Hippocampal formation (tissue), 2 donors: ENCODE measurements at regions not wholly inside any gene's neighbourhood (a gene's known extent, or its start where the extent isn't known, plus 50 kb on each side); places are given as distances from the start of the nearest gene placed in this dataset.

Source experiments
- DNase-seq, 2 donors: peaks; one replicate each; lab custom pipeline; 2025; lab: John Stamatoyannopoulos, UW

DNA sequence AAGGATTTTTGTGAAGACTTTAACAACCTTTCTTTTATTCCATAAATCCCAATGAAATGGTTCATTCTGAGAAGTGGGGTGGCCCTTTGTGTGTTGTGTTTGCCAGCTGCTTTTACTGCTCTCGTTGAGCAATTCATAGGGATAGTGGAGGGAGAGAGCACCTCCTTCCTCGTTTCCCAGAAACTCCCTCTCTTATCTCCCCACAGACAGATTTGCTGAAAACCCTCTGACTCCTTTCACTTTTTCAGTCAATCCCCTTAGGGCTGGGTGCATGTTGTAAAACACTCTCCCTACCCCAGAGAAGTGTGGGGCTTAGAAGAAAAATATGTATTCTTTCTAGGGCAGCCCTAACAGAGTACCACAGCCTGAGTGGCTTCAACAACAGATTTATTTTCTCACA is 557.2 kb upstream of the RGMA start:
- DNase-seq = no peak

DNA sequence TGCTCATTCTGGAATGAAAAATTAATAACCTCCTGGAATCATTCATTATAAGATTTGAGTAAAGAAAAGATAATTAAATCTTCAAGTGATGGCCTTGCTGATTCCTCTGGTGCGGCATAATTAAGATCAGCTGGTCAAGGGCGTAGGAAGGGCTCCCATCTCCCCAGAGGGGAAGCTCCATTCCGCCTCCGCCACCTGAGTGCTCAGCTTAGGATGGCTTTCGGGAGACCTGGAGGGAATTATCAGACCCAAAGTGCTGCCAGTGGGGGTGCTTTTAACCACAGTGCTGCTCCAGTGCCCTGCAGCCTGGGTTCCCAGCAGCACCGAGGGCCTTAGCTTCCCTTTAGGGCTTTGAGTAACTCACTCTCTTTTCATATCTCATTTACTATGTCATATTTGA is 556.6 kb upstream of the RGMA start:
- no peak for DNase-seq

DNA sequence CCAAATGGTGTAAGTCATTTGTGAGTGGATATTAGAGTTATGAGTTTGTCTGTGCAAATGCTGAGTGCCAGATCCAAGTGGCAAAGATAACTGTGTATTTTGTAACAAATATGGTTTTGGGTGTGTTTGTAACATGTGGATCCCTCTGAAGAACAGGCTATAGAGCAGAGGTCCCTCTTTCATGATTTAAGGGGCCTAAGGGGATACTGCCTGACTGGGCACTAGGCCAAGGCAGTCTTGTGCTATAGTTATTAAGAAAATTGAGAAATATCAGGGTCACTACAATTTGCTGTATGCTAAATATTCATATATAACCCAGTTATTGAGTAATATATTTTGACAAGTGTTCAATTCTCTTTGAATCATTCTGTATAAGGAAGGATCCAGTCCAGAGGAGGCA is 555.6 kb upstream of the RGMA start:
- DNase-seq = no peak

DNA sequence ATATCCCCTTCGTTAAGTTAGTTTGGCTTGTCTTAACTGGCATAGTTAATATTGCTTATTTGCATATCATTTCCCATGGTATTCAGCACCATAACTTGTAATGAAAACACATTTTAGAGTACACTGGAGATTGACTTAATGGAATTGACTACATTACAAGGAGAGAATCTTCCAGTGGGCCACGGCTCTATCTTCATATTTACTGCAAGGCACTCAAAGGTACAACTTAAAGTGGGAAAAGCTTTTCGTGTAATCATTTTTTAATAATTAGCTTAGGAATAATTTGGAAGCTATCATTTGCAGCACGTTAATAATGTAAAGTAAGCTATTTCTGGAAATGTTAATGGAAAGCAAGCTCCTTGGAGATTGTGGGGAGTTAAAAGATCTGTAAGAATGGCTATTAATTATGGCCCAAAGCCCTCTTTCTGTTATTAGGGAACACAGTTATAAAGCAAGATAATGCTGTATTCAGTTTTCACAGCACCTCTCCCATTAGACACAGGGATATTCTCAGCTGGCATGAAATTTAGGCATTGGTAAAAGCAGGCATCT is 551.5 kb upstream of the RGMA start:
- DNase-seq = no peak

DNA sequence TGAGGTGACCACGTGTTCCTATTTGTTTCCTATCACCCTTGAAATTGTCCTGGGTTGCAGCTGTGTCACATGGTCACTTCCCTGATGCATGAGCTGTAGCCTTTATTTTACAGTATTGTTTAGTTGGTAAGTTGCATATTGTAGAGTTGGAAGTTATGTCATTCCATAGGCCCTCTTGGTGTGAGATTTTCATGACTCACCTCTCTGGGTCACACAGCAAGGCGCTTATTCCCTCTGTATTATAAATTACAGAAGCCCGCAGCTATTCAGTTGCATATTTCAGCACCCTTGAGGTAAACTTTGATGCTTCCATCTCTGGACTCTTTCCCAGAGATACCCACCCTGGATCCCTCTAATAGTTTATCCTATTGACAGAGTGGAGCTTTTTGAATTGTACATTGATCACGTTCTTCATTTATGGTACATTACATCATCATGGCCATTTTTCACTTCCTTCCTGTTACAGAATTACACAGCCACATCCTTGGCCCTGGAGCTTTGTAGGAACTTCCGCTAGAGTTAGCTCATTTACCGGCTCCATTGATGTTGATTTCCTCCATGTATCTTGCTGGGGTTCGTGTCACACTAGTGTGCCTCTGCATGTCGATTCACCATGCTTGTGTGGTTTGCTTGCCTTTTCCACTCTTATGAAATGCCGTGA is 543.1 kb upstream of the RGMA start:
- DNase-seq = no peak

DNA sequence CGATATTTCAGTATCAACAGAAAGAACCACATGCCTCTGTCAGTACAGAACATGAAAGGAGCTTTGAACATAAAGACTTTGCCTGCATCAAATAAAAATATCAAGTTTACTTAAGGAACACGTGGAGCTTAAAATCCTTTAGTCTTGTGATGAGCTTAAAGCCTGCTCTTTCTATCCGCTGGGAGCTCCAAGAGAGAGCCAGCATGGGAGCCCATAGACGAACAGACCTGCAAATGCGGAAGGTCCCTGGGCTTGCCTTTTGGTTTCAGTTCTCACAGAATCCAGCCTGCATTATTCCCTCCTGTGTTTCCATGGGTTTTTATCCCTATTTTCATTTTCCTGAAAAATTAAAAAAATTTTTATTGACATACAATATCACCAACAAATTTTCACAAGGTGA is 530.6 kb upstream of the RGMA start:
- DNase-seq = no peak

DNA sequence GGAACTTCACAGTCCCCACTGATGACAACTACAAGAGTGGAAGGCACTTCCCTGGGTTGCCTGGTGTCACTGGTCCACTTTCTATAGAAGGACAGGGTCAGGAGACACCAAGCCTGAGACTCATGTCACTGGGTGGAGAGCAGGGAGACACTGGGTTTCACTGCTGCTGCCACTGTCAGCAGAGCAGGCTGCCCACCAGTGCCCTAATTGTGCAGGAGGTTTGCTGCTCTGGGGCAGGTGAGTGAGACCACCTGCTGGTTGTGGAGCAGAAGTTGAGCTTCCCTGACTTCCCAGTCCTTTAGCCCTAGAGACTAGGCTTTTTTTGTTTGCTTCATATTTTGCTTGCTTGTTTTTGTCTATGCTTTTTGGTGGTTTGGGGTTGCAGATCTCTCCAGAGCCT is 528.4 kb upstream of the RGMA start:
- no peak for DNase-seq

DNA sequence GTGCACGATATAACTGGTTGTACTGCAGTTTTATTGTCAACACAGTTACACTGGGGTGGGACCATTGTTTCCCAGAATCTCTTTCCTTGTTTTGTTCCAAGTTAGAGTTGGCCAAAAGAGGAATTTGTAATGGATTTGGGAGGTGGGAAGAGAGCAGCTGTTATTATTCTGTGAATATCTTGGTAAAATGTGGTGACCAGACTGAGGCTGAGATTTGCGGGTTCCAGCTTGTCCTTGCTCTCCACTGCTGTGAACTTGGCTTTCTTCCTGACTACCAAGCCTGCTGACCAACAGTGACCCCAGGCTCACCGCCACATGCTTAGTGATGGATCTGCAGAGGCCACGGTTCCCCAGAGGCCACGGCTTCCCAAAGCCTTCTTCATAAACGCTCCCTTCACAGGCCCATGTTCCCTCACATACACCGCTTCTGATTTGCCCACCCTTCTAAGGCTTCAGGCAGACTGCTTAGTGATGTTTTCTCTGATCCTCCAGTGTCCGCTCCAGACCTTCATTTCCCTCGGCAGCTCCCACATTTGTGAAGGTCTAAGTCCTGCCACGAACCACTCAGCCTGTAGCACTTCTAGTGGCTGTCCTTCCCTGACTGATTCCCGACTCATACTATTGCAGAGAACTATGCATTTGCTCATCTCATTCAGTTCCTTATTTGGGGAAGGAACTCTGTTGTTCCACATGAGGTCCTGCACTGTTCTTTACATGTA is 525.5 kb upstream of the RGMA start:
- DNase-seq = no peak

DNA sequence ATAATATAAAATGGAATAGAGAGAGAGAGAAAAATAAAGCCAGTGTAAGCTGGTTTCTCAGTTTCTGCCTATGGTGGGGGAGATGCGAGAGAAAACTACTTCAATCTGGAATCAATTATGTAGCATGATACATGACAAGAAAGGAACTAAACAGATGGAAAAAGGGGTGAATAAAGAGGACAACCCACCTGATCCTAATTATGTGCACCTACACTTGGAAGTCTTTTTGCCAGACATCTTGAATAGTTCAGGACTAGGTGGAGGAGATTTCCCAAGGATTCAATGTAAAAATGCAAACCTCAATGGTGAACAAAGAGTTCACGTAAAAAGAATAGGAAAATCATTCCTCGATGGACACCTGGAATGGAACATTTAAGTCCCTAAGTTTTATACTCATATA is 524.4 kb upstream of the RGMA start:
- no peak for DNase-seq

DNA sequence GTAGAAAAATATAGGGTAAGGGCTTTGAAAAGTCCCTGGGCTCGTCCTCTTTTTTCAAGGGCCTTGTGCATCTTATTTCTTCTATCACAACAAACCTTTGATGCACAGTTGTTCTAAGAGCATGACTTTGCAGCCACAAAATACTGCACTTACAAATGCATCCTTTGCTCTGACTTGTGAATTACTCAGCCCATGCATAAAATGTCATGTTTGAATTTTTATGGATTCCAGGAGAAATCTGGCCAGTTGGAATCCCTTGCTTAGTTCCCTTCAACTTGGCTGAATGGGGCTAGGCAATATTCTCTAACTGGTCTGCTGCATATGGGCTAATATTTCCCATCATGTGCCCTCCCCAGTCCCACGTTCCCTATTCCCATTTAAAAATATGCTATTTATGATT is 523.9 kb upstream of the RGMA start:
- no peak for DNase-seq

DNA sequence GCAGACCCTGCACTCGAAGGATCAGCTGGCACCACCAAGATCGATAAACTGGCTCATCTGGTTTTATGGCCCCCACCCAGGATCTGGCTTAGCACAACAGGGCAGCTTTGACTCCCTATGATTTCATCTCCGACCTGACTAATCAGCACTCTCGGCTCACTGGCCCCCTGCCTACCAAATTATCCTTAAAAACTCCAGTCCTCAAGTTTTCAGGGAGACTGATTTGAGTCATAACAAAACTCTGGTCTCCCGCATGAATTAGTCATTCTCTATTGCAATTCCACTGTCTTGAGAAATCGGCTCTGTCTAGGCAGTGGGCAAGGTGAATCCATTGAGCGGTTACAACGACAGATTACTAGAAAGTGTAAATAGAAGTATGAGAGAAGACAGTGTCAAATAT is 521.9 kb upstream of the RGMA start:
- no peak for DNase-seq

DNA sequence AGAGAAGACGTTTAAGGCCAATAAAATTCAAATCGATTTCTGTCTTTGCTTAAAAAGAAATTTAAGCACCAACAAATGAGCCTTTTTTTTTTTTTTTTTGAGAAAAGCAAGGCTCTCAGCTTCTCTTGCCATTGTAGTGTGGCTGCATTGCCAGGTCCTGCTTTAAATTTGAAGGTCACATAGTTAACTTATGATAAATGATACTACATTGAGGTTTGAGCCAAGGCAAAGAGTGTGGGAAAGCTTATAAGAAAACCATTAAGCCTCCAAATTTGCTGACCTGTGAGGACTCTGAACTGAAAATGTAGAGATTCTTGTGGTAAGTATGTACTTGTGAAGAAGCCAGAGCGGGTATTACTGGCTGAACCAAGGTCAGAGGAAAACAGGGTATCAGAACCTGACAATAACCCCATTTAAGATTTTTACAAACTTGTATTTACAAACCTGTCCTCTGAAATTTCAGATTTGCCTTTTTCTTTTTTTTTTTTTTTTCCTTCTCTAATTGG is 519.7 kb upstream of the RGMA start:
- no peak for DNase-seq

DNA sequence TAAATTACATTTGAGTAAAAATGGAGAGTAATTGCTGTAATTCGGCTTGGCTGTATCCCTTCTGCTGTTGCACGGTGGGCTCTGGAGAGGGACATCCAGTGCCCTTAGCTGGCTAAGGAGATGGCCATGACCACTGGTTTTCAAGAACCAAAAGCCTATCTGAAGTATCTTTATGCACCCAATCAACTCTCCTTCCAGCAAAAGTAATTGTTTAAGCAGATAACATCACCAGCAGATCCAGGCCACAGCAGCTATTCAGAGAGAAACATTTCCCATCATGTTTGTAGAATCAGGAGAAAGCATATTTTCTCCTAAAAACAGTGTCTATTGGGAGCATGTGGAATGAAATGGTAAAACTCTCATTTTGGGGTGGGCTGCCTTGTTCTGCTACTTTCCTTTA is 514.5 kb upstream of the RGMA start:
- no peak for DNase-seq

DNA sequence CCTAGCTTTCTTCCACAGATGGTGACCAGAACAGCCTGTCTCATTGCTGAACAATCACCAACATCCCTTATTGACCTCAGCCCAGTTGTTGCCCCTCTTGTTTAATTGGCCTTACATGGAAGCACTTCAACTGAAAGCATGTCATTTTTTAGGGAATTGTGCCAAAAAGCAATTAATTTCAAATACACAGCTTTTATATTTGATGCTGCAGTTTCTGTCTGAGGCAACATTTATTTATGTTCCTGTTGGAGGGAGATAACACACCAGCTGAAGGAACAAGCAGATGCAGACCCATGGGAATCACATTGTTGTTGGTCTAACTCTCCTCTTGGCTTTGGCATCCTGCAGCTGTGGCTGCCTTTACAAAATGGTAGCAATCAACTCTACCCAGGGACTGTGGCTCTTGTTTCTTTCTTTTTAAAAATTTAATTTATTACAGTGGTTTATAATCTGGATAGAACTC is 498.1 kb upstream of the RGMA start:
- DNase-seq = no peak

DNA sequence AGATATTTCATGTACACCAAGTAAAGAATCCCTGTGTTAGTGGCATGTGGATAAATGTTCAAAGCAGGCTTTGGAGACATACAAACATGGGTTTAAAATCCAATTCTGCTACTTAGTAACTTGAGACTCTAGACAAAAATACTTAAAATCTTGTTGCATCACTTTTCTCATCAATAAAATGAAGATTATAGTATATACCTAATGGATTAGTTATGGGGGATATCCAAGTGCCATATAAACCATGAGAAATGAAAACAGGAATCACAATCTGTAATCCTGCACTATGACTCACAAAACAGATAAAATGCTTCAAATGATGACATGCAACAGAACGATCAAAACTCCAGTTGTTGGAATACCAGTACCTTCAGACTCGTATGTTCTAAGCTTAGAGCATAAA is 496.0 kb upstream of the RGMA start:
- DNase-seq = no peak

DNA sequence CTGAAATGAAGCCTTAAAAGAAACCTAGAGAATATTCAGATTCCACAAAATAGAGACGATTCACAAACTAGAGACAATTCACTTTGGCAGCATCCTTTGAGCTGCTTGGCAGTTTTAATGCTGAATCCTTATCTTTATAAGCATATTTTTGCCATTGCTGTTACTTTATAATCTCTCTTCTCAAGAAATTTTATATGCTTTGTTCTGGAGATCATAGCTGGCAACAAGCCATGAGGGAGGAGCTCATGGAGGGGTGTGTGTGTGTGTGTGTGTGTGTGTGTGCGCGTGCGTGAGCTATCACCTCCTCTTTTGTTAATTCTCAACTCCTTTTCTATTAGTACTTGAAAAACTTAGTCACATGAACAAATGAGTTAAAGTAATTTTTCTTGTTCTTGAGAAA is 495.0 kb upstream of the RGMA start:
- DNase-seq = no peak

DNA sequence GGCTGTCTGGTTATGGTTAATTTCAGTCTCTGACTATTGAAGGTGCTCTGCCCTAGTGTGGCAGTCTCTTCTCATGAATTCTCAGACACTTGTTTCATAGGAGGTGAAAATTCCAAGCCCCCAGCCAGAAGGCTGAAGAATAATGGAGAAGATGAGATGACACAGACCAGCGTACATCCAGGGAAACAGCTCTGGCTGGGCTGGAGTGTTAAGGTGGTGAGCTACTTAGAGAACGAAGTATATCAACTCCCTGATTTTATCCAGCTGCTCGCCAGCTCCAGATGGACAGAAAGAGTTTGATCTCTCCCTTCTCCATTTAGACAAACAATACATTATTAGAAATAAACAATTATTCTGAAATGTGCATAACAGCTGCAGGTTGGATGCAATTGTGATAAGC is 494.5 kb upstream of the RGMA start:
- no peak for DNase-seq

DNA sequence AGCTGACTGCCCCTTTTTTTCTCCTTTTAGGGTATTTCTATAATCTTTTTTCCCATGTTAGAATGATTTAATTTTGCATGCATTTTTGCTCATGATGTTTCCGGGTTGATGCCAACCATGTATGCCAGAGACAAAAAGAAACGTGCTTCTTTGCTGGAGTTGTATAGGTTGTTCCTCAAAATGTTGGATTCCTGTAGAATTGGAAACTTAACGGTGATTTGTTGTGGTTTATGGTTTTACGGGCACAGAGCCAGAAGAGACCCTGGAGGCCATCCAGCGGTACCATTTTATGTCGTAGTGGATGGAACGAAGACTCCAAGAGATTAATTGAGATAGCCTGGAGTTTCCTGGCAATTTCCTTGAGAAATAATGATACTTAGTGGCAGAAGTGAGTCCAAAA is 481.5 kb upstream of the RGMA start:
- DNase-seq = no peak

DNA sequence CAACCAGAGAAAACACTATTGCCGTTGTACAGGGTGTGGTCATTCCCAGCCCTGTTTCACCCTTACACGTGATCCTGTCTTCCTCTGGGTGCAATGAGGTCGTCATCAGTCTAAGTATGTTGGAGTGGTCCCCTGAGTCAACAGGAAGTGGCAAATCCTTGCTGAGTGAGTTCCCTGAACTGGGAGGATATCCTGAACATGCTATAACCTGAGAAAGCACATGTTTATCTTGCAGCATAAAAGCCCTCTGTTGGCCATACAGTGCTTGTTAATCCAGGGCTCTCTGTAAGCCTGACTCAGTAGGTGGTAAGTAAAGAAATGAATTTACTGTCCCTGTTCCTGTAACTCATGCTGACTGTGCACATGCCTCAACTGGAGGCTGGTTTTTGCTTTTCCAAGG is 477.8 kb upstream of the RGMA start:
- DNase-seq = no peak

DNA sequence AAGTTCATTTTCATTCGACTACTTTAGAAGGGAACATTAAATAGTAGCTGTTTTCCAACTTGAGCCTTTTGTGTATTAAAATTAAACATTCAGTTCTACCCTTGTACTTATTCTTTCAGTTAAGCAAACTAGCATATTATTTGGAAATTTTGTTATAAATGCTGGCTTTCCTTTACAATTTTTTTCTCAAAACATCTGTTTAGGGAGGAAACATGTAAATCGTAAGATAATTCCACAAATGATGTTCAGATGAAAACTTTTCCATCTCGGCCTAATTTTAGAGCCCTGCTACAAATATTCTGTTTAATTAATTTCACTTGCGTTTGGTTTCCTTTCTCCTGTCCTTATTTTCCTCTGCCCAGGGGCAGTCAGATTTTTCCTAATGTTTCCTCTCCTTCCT is 476.2 kb upstream of the RGMA start:
- DNase-seq = no peak

DNA sequence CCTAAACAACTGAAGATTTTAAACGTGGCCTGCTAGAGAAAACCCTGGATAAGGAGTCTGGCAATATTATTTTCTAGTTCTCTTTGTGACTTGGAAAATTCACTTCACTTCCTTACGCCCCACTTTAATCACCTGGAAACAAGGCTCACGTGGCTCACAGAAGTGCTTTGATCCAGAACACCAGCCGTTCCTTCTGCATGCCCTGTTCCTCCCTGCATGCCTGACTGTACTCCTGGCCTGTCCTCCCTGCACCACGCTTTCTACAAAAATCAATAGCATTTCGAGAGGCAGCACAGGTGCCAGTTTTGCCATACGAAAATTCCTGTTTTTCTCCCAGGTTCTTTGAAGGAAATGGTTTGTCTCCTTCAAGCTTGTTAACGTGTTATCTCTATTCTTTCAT is 474.2 kb upstream of the RGMA start:
- DNase-seq = no peak

DNA sequence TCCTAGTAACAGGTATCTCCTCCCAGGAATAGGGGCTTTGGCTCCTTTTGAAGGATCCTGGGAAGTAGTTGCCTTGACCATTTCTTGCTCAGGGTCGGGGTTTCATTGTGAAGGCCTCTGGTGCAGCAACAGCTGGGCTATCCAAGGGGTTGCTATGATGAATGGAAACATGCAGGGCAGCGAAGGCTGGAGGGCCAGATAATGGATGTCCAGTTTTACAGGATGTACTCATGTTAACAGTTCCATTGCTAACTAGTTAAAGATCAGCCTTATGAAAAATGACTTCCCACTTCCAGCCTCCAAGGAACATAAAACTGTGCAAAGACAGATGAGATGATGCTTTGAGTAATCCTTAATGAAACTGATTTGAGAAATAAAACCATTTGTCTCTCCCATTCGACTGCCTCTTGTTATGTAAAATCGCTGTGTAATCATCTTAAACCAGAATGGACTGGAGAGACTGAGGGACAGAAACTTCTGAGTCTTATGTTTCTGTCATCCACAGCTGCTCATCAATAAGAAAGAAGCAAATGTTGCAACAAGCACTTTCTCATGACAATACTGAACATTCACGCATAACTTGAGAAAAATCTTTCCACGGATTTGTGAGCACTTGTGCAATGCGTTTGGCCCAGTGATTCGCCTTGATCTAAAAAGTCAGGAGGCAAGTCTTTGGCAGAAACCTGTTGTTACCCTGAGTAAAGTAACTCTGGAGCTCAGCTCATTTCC is 473.5 kb upstream of the RGMA start:
- no peak for DNase-seq

DNA sequence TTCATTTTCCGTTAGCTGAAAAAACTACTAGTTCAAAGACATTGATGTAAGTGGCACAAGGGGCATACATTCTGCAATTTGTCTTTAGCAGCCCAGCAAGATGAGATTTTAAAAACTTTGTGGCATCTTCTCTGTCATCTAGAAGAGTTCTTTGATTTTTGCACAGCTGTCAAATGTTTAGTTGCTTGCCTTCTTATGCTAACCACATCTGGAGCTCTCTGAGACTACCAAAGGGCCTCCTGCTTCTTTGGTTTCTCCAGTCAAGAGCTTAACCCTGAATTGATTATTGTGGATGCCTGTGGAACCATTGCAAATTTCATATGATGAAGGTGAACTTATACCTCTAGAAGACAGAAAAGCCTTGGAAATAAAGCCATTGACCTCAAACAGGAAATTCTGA is 468.7 kb upstream of the RGMA start:
- no peak for DNase-seq
